GM13977 (cell line): ENCODE measurements at regions not wholly inside any gene's neighbourhood (a gene's known extent, or its start where the extent isn't known, plus 50 kb on each side); places are given as distances from the start of the nearest gene placed in this dataset.

Source experiments
- DNase-seq: peaks from one replicate; pipeline ENCODE4 v3.0.0; 2012; ENCODE audit warnings: low spot score
- CTCF ChIP-seq: IDR thresholded peaks from 2 replicates; pipeline ENCODE4 v1.5.1; 2012; ENCODE audit warnings: mild to moderate bottlenecking, control low read depth; ENCODE audit not compliant: insufficient read depth; ENCODE audit errors: extremely low read depth, missing control alignments
- in situ Hi-C: fragments of 300-500 bp; cut with MboI; formaldehyde crosslinking; loops from one replicate; pipeline ENCODE4 v1.12.0; 2022; ENCODE audit warnings: low sequenced_read_pairs, low pct_unique_long_range_greater_than_20kb, mixed read lengths, inconsistent platforms; ENCODE audit not compliant: unreplicated experiment

GRCh38 chr17:72034000-72034399, 86.8 kb upstream of the SOX9 start:
- no peak for TF ChIP-seq CTCF
- peak; percentile 15 for DNase-seq
- in situ Hi-C loops = no loop called here

GRCh38 chr17:72038427-72038826, 82.4 kb upstream of the SOX9 start:
- in situ Hi-C loops = no loop called here
- no peak for TF ChIP-seq CTCF
- DNase-seq = no peak

- no peak for DNase-seq
- in situ Hi-C loops = no loop called here
- TF ChIP-seq CTCF = no peak
These were observed 81.3 kb upstream of the SOX9 start for GRCh38 chr17:72039490-72039889.

GRCh38 chr17:72046178-72046577, 74.6 kb upstream of the SOX9 start:
- DNase-seq = no peak
- TF ChIP-seq CTCF = no peak
- in situ Hi-C loops = no loop called here

GRCh38 chr17:72046643-72047612, 73.9 kb upstream of the SOX9 start:
- no peak for DNase-seq
- TF ChIP-seq CTCF = no peak
- in situ Hi-C loops = no loop called here

GRCh38 chr17:72049914-72050313, 70.9 kb upstream of the SOX9 start:
- in situ Hi-C loops = no loop called here
- TF ChIP-seq CTCF = no peak
- DNase-seq = no peak
